ENCODE measurements at regions not wholly inside any gene's neighbourhood (a gene's known extent, or its start where the extent isn't known, plus 50 kb on each side); places are given as distances from the start of the nearest gene placed in this dataset.

DNA sequence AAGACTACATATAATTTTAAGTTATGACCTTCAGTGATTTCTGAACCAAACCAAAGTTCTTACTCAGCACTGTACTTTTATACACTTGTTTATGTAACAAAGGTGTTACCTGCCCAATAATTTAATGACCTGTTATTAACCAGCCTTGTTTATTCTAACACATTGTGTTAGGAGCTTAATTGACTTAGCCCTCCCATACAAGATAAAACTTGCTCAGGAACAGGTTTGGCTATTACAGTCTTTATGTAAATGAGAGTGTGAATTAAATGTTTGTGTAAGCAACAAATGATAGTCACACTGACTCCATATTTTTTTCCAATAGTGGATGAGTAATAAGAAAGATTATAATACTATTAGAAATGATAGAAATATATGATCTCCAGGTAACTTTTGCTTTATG is 51.8 kb upstream of the MYCBP2 start:
- DNase-seq, result no peak

DNA sequence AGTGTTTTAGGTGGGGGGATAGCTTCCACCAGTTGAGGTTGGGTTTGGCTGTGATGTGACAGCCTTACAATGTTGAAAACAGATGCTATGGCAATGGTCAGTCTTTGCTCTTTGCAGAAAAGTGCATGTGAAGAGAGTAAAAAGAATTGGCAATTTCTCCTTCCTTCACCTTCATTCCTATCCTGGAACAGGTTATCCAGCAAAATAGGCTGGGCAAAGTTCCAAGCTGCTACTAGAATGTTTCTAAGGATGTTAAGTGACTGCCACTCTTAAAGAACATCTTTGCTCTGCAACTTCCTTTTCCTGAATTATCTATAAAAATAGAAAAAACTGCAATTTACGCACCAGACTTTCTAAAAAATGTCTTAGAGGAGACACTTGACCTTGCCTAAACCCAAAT is 50.1 kb upstream of the MYCBP2 start:
- no peak for DNase-seq

Measured in retina (tissue), 1 donor.